HuH-7 (cell line): ENCODE measurements at regions not wholly inside any gene's neighbourhood (a gene's known extent, or its start where the extent isn't known, plus 50 kb on each side); places are given as distances from the start of the nearest gene placed in this dataset.

Experiments
- DNase-seq: peaks from one replicate; pipeline ENCODE4 v3.0.0; 2011; ENCODE audit warnings: low spot score

GRCh38 chr2:12795851-12796250 lies 79.1 kb downstream of the TRIB2 start:
- DNase-seq, result no peak

DNA sequence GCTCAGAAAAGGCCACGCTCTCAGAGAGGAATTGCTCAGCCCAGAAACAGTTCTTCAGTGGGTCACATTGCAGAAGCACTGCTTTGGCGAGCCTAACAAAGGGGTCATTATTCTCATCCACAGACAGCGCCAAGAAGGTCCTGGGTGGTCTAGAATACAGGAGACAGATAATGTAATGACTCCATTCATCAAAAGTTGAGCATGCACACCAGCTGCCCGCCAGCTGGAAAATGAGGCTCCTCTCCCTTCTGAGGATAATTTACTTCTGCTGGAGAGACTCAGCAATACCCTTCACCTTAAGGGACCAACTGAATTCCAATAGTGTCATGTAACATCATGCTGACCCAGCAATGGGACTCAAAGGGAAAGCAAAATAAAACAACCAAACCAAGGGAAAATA lies 79.9 kb downstream of the TRIB2 start:
- DNase-seq, result no peak

DNA sequence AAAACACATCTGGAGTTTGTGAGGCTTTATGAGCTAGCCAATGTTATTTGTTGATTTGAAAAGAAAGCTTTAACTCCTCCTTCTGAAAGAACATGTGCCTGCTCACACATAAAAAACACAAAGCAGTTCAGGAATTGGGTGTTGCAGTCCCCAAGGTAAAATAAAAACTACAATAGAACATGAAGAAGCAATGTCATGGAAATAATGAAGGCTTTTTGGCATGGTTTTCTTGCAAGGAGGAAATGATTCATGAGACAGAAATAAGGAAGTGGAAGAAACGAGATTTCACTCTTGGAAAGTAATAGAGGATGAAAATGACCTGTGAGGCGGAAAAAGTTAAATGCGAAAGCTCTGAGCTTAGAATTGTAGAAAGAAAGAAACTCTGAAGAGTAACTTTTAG lies 81.1 kb downstream of the TRIB2 start:
- DNase-seq, result no peak

DNA sequence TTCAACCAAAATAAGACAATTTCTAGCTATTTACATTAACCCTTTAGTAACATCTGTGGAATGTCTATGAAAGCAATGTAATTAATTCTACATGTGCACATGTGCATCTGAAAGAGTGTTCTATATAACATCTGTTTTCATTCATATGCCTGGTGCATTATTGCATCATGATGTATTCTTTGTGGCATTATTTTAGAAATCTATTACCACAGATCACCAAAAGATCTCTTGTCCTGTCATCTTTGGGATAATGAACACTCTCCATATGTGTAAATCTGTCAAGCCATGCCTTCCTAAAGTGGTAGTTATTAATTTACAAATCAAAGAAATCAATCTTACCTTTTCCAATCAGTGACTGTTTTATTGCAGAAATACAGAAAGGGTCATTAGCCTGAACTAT lies 86.9 kb downstream of the TRIB2 start:
- DNase-seq, result no peak

- no peak for DNase-seq
These were observed 87.5 kb downstream of the TRIB2 start for GRCh38 chr2:12804091-12804856.

DNA sequence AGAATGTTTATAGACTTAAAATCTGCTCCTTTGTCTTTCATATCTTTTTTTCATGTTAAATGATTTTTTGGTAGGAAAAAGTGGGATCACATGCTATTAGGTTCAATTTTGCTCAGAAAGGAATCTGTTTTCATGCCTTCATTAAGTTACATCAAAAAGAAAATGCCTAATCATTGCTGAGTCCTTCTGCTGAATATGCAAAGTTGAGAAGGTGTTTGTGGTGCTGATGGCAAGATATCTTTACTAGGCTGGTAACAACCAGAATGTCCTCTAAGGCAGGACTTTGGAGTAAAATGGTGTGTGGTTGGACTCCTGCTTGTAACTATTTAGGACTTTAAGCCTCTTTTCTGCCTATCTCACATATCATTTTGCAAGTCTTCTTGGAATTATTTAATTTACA lies 88.3 kb downstream of the TRIB2 start:
- no peak for DNase-seq

- DNase-seq, result no peak
These were observed 90.0 kb downstream of the TRIB2 start for GRCh38 chr2:12806549-12807242.

GRCh38 chr2:12807907-12808810 lies 91.4 kb downstream of the TRIB2 start:
- no peak for DNase-seq

- DNase-seq, result no peak
These were observed 92.8 kb downstream of the TRIB2 start for GRCh38 chr2:12809526-12809925.

DNA sequence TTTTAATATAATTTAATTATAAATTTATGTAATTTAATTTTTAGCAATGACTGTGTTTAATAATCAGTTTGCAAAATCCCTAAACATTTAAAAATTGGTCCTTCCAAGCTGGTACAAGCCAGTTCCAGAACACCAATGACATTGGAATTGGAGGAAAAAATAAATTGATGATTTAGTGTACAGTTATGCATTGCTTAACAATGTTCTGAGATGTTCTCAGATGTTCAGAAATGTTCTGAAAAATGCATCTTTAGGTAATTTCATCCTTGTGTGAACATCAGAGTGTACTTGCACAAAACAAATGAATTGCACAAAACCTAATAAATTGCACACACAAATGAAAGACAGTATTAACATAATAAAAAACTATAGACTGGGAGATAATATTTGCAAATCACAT lies 95.2 kb downstream of the TRIB2 start:
- DNase-seq, result no peak

DNA sequence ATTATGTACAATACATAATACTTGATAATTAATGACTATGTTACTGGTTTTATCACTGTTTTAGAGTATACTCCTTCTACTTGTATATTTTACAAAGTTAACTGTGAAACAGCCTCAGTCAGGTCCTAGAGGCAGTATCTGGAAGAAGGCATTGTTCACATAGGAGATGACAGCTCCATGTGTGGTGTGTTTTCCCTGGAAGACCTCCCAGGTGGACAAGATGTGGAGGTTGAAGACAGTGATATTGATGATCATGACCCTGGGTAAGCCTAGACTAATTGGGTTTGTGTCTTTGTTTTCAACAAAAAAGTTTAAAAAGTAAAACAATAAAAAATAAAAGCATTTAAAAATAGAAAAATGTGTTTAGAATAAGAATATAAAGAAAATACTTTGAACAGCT lies 96.4 kb downstream of the TRIB2 start:
- no peak for DNase-seq

- DNase-seq, result no peak
These were observed 99.9 kb downstream of the TRIB2 start for GRCh38 chr2:12816379-12817306.

DNA sequence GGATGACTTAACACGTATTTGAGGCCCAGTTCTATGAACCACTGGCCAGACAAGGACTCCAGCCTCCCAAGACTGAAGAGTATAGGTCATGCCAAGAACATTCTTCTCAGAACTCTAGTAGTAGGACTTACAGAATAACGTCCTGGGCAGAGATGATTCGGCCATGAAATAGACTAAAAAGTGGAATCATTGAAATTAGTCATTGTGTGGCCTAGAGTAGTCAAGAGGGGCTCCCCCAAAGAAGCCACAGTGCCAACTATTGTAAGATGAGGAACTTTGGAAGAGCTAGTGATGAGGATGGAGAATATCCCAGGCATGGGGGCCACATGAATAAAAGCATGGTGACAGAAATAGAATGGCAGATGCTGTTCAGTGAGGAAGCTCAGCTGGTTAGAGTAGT lies 101.1 kb downstream of the TRIB2 start:
- no peak for DNase-seq

DNA sequence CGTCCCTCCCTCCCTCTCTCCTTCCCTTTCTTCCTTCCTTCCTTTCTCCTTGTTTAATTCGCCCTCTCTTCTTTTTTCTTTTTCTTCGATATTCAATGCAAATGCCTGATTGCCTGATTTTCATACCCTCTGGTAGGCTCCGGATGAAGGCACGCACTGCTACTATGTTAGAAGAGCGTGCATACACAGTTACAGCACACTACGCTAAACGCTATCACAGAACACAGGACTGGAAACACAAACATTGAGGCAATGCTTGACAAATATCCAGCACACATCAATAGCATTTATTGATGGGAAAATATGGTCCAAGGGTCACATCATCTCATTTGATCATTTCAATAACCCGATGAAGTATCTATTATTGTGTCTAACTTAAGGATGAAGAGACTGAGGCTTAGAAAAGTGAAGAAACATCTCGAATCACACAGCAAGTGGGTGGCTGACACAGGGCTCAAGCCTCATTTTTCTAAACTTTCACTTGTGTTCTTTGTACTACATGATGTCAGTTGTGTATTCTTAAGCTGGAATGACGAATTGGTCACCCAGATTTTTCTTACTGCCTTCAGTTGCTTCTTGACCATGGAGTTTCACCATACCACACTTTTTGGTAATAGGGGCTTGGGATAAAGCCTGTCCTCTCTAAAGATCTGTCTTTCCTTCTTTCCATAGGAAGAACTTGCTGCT lies 101.8 kb downstream of the TRIB2 start:
- DNase-seq, result no peak

DNA sequence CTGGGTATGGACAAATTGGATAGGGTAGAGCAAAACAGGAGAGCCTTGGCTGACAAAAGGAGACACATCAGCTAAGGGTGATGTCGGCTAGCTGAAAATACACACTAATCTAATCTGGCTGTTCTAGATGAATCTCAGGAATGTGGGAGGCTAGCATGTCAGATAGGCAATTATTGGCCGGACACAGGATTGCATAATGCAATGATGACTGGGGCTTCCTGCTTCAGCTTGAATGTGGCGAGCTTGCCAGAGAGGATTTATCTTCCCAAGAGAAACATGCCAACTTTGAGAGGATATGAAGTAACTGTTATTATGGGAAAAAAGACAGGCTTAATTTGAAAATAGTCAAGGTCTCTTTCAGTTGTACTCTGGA lies 102.4 kb downstream of the TRIB2 start:
- no peak for DNase-seq

GRCh38 chr2:12819721-12820120 lies 103.0 kb downstream of the TRIB2 start:
- DNase-seq, result no peak

DNA sequence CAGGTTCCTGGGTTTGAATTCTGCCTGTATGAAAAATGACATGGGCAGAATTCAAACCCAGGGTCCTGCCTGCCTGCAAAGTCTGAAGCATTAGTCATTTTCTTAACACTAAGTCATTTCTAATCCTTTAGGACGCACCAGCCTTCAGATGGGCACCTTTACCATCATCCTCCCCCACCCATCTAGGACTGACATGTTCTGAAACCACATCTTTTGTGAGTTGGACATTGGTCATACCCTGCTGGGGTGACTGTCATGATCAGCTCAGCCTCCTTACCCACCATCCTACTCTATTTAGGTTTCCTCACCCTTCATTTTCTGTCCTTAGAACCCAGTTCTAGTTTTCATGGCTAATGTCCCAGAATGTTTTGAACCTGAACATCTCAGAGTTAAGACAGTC lies 104.9 kb downstream of the TRIB2 start:
- no peak for DNase-seq

DNA sequence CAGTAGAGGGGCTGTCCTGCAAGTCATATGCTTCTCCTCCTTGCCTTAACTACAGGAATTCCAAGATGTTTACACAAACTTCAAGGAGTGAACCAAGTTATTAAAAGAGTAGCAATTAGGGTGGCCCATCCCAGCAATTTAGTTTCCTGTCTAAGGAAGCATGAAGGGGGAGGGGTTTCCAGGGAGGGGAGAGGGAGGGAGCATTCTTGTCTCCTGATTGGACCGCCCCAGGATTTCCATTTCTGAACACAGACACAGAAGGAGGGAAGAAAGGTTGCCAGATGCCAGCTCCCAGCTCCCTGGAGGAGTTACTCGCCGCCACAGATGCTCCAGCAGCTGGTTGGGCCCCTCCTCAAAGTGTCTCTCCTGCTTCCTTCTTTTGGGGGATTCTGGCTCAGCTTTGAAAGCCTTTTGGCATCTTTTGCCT lies 107.6 kb downstream of the TRIB2 start:
- DNase-seq, result no peak

GRCh38 chr2:12824778-12825379 lies 108.1 kb downstream of the TRIB2 start:
- no peak for DNase-seq

DNA sequence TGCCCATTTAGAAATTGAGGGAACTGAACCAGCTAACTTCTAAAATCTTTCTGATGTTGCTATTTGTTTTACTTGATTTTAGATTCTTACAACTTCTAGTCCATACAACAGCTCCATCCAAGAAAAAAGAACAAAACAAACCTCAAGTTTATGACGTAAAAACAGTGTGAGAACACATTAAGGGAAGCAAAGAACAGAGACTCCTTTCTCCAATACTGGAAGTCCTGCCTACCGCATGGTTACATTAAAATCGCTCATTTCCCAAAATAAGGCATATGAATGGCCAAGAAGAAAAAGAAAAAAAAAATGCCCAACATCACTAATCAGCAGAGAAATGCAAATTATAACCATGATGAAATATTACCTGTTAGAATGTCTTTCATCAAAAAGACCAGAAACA lies 110.0 kb downstream of the TRIB2 start:
- DNase-seq, result no peak

DNA sequence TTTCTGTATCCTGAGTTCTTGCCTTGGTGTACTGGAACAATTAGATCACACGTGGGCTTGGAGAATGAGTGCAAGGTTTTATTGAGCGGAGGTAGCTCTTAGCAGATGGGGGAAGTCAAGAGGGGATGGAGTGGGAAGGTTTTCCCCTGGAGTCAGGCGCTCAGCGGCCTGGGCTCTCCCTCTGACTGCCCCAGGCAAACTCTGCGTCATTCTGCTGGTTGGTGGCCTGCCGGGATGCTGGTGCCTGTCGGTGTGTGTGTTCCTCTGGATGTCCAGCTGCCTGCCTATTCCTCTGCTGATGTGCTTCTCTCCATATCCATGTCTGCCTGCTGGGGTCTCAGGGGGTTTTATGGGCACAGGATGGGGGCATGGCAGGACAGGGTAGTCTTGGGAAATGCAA lies 111.0 kb downstream of the TRIB2 start:
- no peak for DNase-seq
